ENCODE measurements at regions not wholly inside any gene's neighbourhood (a gene's known extent, or its start where the extent isn't known, plus 50 kb on each side); places are given as distances from the start of the nearest gene placed in this dataset.

DNA sequence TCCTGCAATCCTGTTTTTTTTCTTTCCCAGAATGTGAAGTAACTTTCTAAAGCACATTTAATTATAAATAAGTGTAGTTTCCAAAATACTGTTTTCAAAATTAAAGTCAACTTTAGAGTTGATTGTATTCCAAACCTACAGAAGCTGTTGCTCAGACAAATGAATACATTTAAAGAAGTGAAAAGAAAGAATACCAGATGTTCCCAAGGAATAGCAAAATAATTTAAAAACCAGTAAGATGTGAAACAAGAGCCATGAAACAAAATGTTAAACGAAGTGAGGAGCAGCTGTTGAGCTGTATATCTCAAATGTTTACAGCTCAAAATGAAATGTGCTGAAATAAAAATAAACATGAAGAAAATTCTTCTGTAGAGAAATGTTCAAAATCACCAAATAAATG lies 627.4 kb upstream of the NDST4 start:
- ChIA-PET POLR2A (no interaction called here), CTCF (no interaction called here)
- in situ Hi-C loops (cut with HindIII; ENCODE audit: low pct_unique_long_range_greater_than_20kb, low sequenced_read_pairs) (no loop called here), intact Hi-C loops (cut with micrococcal nuclease; ENCODE audit: unreplicated experiment) (no loop called here)
- no TSS peak for BruUV-seq (replicated peaks)
- Histone ChIP-seq H3K4me1 (ENCODE audit: control insufficient read depth, insufficient read depth, low read length) (no peaks in the 10 kb centered on the region), H3K9me3 (ENCODE audit: control insufficient read depth, insufficient read depth, low read depth, low read length) (no peaks in the 10 kb centered on the region), H3K27me3 (ENCODE audit: control insufficient read depth, insufficient read depth, low read length) (no peaks in the 10 kb centered on the region), H3K36me3 (ENCODE audit: control insufficient read depth, insufficient read depth, low read length) (no peaks in the 10 kb centered on the region), H3K4me3 (ENCODE audit: low read depth in 2 of 2, low read length in 2 of 2) (no peak overlapping the region), H3K27ac (ENCODE audit: low read length) (no peak overlapping the region)
- no peak for ATAC-seq
- TF ChIP-seq, protein P1, sequence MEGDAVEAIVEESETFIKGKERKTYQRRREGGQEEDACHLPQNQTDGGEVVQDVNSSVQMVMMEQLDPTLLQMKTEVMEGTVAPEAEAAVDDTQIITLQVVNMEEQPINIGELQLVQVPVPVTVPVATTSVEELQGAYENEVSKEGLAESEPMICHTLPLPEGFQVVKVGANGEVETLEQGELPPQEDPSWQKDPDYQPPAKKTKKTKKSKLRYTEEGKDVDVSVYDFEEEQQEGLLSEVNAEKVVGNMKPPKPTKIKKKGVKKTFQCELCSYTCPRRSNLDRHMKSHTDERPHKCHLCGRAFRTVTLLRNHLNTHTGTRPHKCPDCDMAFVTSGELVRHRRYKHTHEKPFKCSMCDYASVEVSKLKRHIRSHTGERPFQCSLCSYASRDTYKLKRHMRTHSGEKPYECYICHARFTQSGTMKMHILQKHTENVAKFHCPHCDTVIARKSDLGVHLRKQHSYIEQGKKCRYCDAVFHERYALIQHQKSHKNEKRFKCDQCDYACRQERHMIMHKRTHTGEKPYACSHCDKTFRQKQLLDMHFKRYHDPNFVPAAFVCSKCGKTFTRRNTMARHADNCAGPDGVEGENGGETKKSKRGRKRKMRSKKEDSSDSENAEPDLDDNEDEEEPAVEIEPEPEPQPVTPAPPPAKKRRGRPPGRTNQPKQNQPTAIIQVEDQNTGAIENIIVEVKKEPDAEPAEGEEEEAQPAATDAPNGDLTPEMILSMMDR (IDR thresholded peaks at IDR 0.05) = no peak
- no peak for TF ChIP-seq TCF7L2 (IDR thresholded peaks at IDR 0.05; ENCODE audit: low read depth, low read length)
- no peak for TF ChIP-seq POLR2AphosphoS5 (IDR thresholded peaks at IDR 0.05; ENCODE audit: low read depth, low read length)
- DNase-seq (ENCODE audit: low read depth, low spot score) = no peak

DNA sequence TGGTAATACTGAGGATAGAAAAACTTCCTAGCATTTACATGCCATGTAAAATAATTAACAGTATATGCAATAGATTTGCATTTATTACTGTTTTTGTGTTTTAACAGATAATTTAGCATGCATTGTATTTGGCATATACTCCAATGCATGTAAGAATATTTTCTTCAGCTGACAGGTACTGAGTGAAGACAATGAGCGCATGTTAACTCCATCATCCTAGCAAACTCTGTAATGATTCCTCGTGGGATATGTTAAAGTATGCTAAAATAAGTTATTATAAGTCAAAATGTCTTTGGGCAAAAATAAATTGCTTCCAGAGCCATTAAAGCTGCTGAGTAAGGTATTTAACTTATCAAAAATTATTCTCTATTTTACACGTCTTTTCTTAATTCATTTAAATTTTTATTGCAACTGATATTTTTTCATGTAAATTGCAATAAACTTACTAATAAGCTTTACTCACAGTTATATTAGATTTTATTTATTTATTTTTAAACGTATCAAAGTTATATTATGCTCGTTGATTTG lies 616.4 kb upstream of the NDST4 start:
- H3K27me3 ChIP-seq (ENCODE audit: control insufficient read depth, insufficient read depth, low read length) = no peaks in the 10 kb centered on the region
- no peaks in the 10 kb centered on the region for H3K9me3 ChIP-seq (ENCODE audit: control insufficient read depth, insufficient read depth, low read depth, low read length)
- CTCF ChIA-PET = no interaction called here
- POLR2A ChIA-PET = no interaction called here
- H3K4me3 ChIP-seq (ENCODE audit: low read depth in 2 of 2, low read length in 2 of 2) = no peak overlapping the region
- DNase-seq (ENCODE audit: low read depth, low spot score) = no peak
- no peaks in the 10 kb centered on the region for H3K4me1 ChIP-seq (ENCODE audit: control insufficient read depth, insufficient read depth, low read length)
- no peak for ATAC-seq
- BruUV-seq (replicated peaks) = no TSS peak
- in situ Hi-C loops (cut with HindIII; ENCODE audit: low pct_unique_long_range_greater_than_20kb, low sequenced_read_pairs) (no loop called here), intact Hi-C loops (cut with micrococcal nuclease; ENCODE audit: unreplicated experiment) (no loop called here)
- no peak for TF ChIP-seq TCF7L2 (IDR thresholded peaks at IDR 0.05; ENCODE audit: low read depth, low read length)
- TF ChIP-seq SIN3A (IDR thresholded peaks at IDR 0.05; ENCODE audit: borderline replicate concordance, insufficient read depth, low read depth, low read length) = no peak
- no peak for TF ChIP-seq REST (IDR thresholded peaks at IDR 0.05; ENCODE audit: insufficient read depth in 1 of 2, low read depth in 2 of 2, low read length in 1 of 2)
- no peak for TF ChIP-seq POLR2AphosphoS5 (IDR thresholded peaks at IDR 0.05; ENCODE audit: low read depth, low read length)
- TF ChIP-seq, protein P1 (IDR thresholded peaks at IDR 0.05) = no peak
- no peak overlapping the region for H3K27ac ChIP-seq (ENCODE audit: low read length)
- H3K36me3 ChIP-seq (ENCODE audit: control insufficient read depth, insufficient read depth, low read length) = no peaks in the 10 kb centered on the region
